ENCODE measurements at regions not wholly inside any gene's neighbourhood (a gene's known extent, or its start where the extent isn't known, plus 50 kb on each side); places are given as distances from the start of the nearest gene placed in this dataset.

DNA sequence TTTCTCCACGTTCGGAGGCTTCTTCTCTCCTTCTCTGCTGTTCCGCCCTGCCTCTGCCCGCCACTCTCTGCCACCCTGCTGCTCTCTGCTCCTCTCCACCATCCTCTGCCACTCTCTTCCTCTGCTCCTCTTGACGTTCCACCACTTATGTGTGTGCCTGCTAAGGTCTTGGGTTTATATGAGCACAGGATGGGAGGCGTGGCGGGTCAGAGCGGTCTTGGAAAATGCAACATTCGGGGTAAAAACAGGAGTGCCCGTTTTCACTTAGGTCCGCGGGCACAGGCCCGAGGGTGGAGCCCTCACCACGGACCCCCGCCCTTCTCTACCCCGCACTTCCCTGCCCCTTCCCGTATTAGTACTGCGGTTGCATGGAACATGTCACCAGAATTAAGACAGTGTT is 114.4 kb upstream of the FBXL7 start:
- no peak for DNase-seq (ENCODE audit: low read depth)
- no peak for TF ChIP-seq CTCF (IDR thresholded peaks at IDR 0.05; ENCODE audit: control insufficient read depth, extremely low read depth, insufficient read depth)
- no peak overlapping the region for H3K4me3 ChIP-seq (ENCODE audit: low read depth, low read length)

DNA sequence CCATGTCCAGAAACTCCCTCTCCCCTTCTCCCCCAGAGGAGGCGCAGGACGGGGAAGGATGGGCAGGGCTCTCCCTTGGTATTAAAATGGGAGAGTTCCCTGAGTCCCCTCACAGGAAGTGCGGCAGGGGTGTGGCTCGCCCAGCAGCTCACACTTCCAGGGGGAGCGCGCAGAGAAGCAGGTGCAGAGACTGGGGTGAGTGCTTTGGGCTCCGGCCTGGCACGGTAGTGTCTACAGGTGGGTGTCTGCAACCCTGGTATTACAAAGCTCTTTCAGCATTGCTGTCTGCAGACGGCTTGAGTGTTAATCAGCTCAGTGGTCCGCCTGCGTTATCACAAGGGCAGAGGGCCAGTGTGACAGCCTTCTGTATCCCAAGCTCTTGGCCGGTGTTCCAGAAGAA is 114.9 kb upstream of the FBXL7 start:
- H3K4me3 ChIP-seq (ENCODE audit: low read depth, low read length) = no peak overlapping the region
- no peak for DNase-seq (ENCODE audit: low read depth)
- no peak for TF ChIP-seq CTCF (IDR thresholded peaks at IDR 0.05; ENCODE audit: control insufficient read depth, extremely low read depth, insufficient read depth)

DNA sequence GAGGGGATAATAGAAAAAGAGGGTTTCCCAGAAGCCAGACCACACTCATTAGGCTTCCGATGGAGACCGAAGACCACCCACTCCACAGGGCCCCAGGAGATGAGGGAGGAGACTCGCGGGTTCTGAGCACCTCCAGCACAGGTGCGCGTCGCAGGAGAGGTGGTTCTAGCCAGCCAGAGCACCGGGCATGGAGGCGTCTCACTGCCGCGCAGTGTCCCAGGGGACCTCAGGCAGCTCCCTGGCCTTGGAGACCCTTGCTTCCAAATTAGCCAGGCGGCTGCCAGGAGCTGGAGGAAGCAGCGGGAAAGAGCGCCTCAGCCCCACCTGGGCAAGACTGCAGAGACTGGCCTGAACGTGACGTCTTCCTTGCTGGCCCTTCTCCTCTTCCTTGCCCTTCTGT is 115.4 kb upstream of the FBXL7 start:
- DNase-seq (ENCODE audit: low read depth) = no peak
- TF ChIP-seq CTCF (IDR thresholded peaks at IDR 0.05; ENCODE audit: control insufficient read depth, extremely low read depth, insufficient read depth) = no peak
- no peak overlapping the region for H3K4me3 ChIP-seq (ENCODE audit: low read depth, low read length)

GRCh38 chr5:15384176-15384575 is 115.8 kb upstream of the FBXL7 start:
- DNase-seq (ENCODE audit: low read depth) = no peak
- TF ChIP-seq CTCF (IDR thresholded peaks at IDR 0.05; ENCODE audit: control insufficient read depth, extremely low read depth, insufficient read depth) = no peak
- no peak overlapping the region for H3K4me3 ChIP-seq (ENCODE audit: low read depth, low read length)

DNA sequence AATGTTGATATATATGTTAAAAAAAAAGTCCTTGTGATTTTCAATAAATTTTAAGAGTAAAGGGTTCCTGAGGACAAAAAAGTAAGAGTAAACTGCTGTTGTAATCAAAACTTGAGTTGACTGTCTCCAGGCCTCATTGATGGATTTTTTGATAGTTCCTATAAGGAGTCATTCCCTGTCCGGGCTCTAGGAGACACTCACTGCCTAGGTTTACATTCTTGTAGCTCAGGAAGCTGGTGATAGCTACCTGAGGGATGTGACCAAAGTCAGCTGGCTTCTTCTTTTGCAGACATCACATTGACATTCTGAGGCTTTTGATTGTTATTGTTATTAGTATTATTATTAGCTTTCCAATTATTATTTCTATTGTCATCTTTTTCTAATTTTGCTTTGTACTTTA is 116.5 kb upstream of the FBXL7 start:
- TF ChIP-seq CTCF (IDR thresholded peaks at IDR 0.05; ENCODE audit: control insufficient read depth, extremely low read depth, insufficient read depth) = peak; percentile 69
- no peak overlapping the region for H3K4me3 ChIP-seq (ENCODE audit: low read depth, low read length)
- peak; percentile 22 for DNase-seq (ENCODE audit: low read depth)

- no peak for DNase-seq (ENCODE audit: low read depth)
- TF ChIP-seq CTCF (IDR thresholded peaks at IDR 0.05; ENCODE audit: control insufficient read depth, extremely low read depth, insufficient read depth) = no peak
- H3K4me3 ChIP-seq (ENCODE audit: low read depth, low read length) = no peak overlapping the region
These were observed 117.0 kb upstream of the FBXL7 start for GRCh38 chr5:15383021-15383420.

- no peak for TF ChIP-seq CTCF (IDR thresholded peaks at IDR 0.05; ENCODE audit: control insufficient read depth, extremely low read depth, insufficient read depth)
- H3K4me3 ChIP-seq (ENCODE audit: low read depth, low read length) = no peak overlapping the region
- no peak for DNase-seq (ENCODE audit: low read depth)
These were observed 122.2 kb upstream of the FBXL7 start for GRCh38 chr5:15377573-15378340.
